ENCODE measurements at regions not wholly inside any gene's neighbourhood (a gene's known extent, or its start where the extent isn't known, plus 50 kb on each side); places are given as distances from the start of the nearest gene placed in this dataset.
"Not testable (repeated sequence)": the region's sequence is repeated elsewhere in the genome, so short reads cannot be mapped to it uniquely, and the experiment has no call there.

- H3K36me3 ChIP-seq (ENCODE audit: insufficient read depth, low read length) = no peaks in the 10 kb centered on the region
- H3K4me3 ChIP-seq (ENCODE audit: low read length) = no peak overlapping the region
- no peaks in the 10 kb centered on the region for H3K4me1 ChIP-seq (ENCODE audit: insufficient read depth, low read length)
- no peak overlapping the region for H3K9ac ChIP-seq (ENCODE audit: low read depth, low read length)
- H3K27ac ChIP-seq (ENCODE audit: low read depth, low read length) = no peak overlapping the region
- H3K9me3 ChIP-seq (ENCODE audit: insufficient read depth, low read depth, low read length) = no peaks in the 10 kb centered on the region
- H3K27me3 ChIP-seq (ENCODE audit: insufficient read depth, low read length) = no peaks in the 10 kb centered on the region
- 83% methylated on average over 5 of the region's 5 CpGs for WGBS
Observed at GRCh38 chr2:53490659-53491058, 276.9 kb upstream of the CHAC2 start.

GRCh38 chr2:53486185-53486899 lies 281.3 kb upstream of the CHAC2 start:
- not testable (repeated sequence) for H3K36me3 ChIP-seq (ENCODE audit: insufficient read depth, low read length); H3K27me3 ChIP-seq (ENCODE audit: insufficient read depth, low read length); H3K4me3 ChIP-seq (ENCODE audit: low read length); H3K9me3 ChIP-seq (ENCODE audit: insufficient read depth, low read depth, low read length); H3K9ac ChIP-seq (ENCODE audit: low read depth, low read length); H3K4me1 ChIP-seq (ENCODE audit: insufficient read depth, low read length); H3K27ac ChIP-seq (ENCODE audit: low read depth, low read length)
- WGBS = 96% methylated on average over 15 of the region's 15 CpGs

- Histone ChIP-seq H3K4me1 (ENCODE audit: insufficient read depth, low read length) (no peaks in the 10 kb centered on the region), H3K36me3 (ENCODE audit: insufficient read depth, low read length) (no peaks in the 10 kb centered on the region), H3K27me3 (ENCODE audit: insufficient read depth, low read length) (no peaks in the 10 kb centered on the region), H3K9me3 (ENCODE audit: insufficient read depth, low read depth, low read length) (no peaks in the 10 kb centered on the region), H3K9ac (ENCODE audit: low read depth, low read length) (no peak overlapping the region), H3K4me3 (ENCODE audit: low read length) (no peak overlapping the region), H3K27ac (ENCODE audit: low read depth, low read length) (no peak overlapping the region)
- WGBS = 84% methylated on average over 3 of the region's 3 CpGs
Observed at GRCh38 chr2:53485021-53485728, 282.4 kb upstream of the CHAC2 start.

- Histone ChIP-seq H3K27me3 (ENCODE audit: insufficient read depth, low read length) (no peaks in the 10 kb centered on the region), H3K4me1 (ENCODE audit: insufficient read depth, low read length) (no peaks in the 10 kb centered on the region), H3K36me3 (ENCODE audit: insufficient read depth, low read length) (no peaks in the 10 kb centered on the region), H3K4me3 (ENCODE audit: low read length) (no peak overlapping the region), H3K9me3 (ENCODE audit: insufficient read depth, low read depth, low read length) (no peaks in the 10 kb centered on the region), H3K27ac (ENCODE audit: low read depth, low read length) (no peak overlapping the region), H3K9ac (ENCODE audit: low read depth, low read length) (no peak overlapping the region)
- 96% methylated on average over 4 of the region's 4 CpGs for WGBS
Observed at GRCh38 chr2:53484531-53484930, 283.1 kb upstream of the CHAC2 start.

- Histone ChIP-seq H3K4me1 (ENCODE audit: insufficient read depth, low read length) (no peaks in the 10 kb centered on the region), H3K9ac (ENCODE audit: low read depth, low read length) (no peak overlapping the region)
Observed at GRCh38 chr2:53477517-53477916, 290.1 kb upstream of the CHAC2 start.

GRCh38 chr2:53476834-53477233 lies 290.8 kb upstream of the CHAC2 start:
- Histone ChIP-seq H3K27ac (ENCODE audit: low read depth, low read length) (no peak overlapping the region), H3K4me3 (ENCODE audit: low read length) (no peak overlapping the region), H3K9me3 (ENCODE audit: insufficient read depth, low read depth, low read length) (no peaks in the 10 kb centered on the region), H3K36me3 (ENCODE audit: insufficient read depth, low read length) (no peaks in the 10 kb centered on the region), H3K4me1 (ENCODE audit: insufficient read depth, low read length) (no peaks in the 10 kb centered on the region), H3K27me3 (ENCODE audit: insufficient read depth, low read length) (no peaks in the 10 kb centered on the region), H3K9ac (ENCODE audit: low read depth, low read length) (no peak overlapping the region)
- 96% methylated on average over 6 of the region's 6 CpGs for WGBS

More at GRCh38 chr2:53477517-53477916, 290.1 kb upstream of the CHAC2 start:
- no peaks in the 10 kb centered on the region for H3K27me3 ChIP-seq (ENCODE audit: insufficient read depth, low read length)
- no peak overlapping the region for H3K4me3 ChIP-seq (ENCODE audit: low read length)
- WGBS = 36% methylated on average over 1 of the region's 1 CpG
- no peaks in the 10 kb centered on the region for H3K9me3 ChIP-seq (ENCODE audit: insufficient read depth, low read depth, low read length)
- no peak overlapping the region for H3K27ac ChIP-seq (ENCODE audit: low read depth, low read length)
- no peaks in the 10 kb centered on the region for H3K36me3 ChIP-seq (ENCODE audit: insufficient read depth, low read length)

GRCh38 chr2:53475766-53476165 lies 291.8 kb upstream of the CHAC2 start:
- H3K4me3 ChIP-seq (ENCODE audit: low read length) = no peak overlapping the region
- H3K27me3 ChIP-seq (ENCODE audit: insufficient read depth, low read length) = no peaks in the 10 kb centered on the region
- no peaks in the 10 kb centered on the region for H3K4me1 ChIP-seq (ENCODE audit: insufficient read depth, low read length)
- no peaks in the 10 kb centered on the region for H3K36me3 ChIP-seq (ENCODE audit: insufficient read depth, low read length)
- no peak overlapping the region for H3K9ac ChIP-seq (ENCODE audit: low read depth, low read length)
- WGBS = 100% methylated on average over 1 of the region's 2 CpGs
- no peaks in the 10 kb centered on the region for H3K9me3 ChIP-seq (ENCODE audit: insufficient read depth, low read depth, low read length)
- no peak overlapping the region for H3K27ac ChIP-seq (ENCODE audit: low read depth, low read length)

- Histone ChIP-seq H3K9ac (ENCODE audit: low read depth, low read length) (no peak overlapping the region), H3K27me3 (ENCODE audit: insufficient read depth, low read length) (no peaks in the 10 kb centered on the region), H3K4me1 (ENCODE audit: insufficient read depth, low read length) (no peaks in the 10 kb centered on the region), H3K4me3 (ENCODE audit: low read length) (no peak overlapping the region), H3K36me3 (ENCODE audit: insufficient read depth, low read length) (no peaks in the 10 kb centered on the region), H3K9me3 (ENCODE audit: insufficient read depth, low read depth, low read length) (no peaks in the 10 kb centered on the region), H3K27ac (ENCODE audit: low read depth, low read length) (no peak overlapping the region)
- 93% methylated on average over 2 of the region's 2 CpGs for WGBS
Observed at GRCh38 chr2:53475321-53475720, 292.3 kb upstream of the CHAC2 start.

- 98% methylated on average over 1 of the region's 2 CpGs for WGBS
- no peak overlapping the region for H3K4me3 ChIP-seq (ENCODE audit: low read length)
- no peaks in the 10 kb centered on the region for H3K9me3 ChIP-seq (ENCODE audit: insufficient read depth, low read depth, low read length)
- H3K36me3 ChIP-seq (ENCODE audit: insufficient read depth, low read length) = no peaks in the 10 kb centered on the region
- H3K27me3 ChIP-seq (ENCODE audit: insufficient read depth, low read length) = no peaks in the 10 kb centered on the region
- no peak overlapping the region for H3K9ac ChIP-seq (ENCODE audit: low read depth, low read length)
- H3K4me1 ChIP-seq (ENCODE audit: insufficient read depth, low read length) = no peaks in the 10 kb centered on the region
- no peak overlapping the region for H3K27ac ChIP-seq (ENCODE audit: low read depth, low read length)
Observed at GRCh38 chr2:53474914-53475313, 292.7 kb upstream of the CHAC2 start.

- Histone ChIP-seq H3K4me1 (ENCODE audit: insufficient read depth, low read length) (no peaks in the 10 kb centered on the region), H3K36me3 (ENCODE audit: insufficient read depth, low read length) (no peaks in the 10 kb centered on the region), H3K27ac (ENCODE audit: low read depth, low read length) (no peak overlapping the region), H3K27me3 (ENCODE audit: insufficient read depth, low read length) (no peaks in the 10 kb centered on the region), H3K9me3 (ENCODE audit: insufficient read depth, low read depth, low read length) (no peaks in the 10 kb centered on the region), H3K4me3 (ENCODE audit: low read length) (no peak overlapping the region), H3K9ac (ENCODE audit: low read depth, low read length) (no peak overlapping the region)
- WGBS = 93% methylated on average over 2 of the region's 3 CpGs
Observed at GRCh38 chr2:53473775-53474311, 293.8 kb upstream of the CHAC2 start.

GRCh38 chr2:53473236-53473635 lies 294.4 kb upstream of the CHAC2 start:
- H3K4me1 ChIP-seq (ENCODE audit: insufficient read depth, low read length) = no peaks in the 10 kb centered on the region
- no peak overlapping the region for H3K9ac ChIP-seq (ENCODE audit: low read depth, low read length)
- WGBS = 92% methylated on average over 4 of the region's 4 CpGs

More at GRCh38 chr2:53473236-53473635, 294.4 kb upstream of the CHAC2 start:
- Histone ChIP-seq H3K27me3 (ENCODE audit: insufficient read depth, low read length) (no peaks in the 10 kb centered on the region), H3K9me3 (ENCODE audit: insufficient read depth, low read depth, low read length) (no peaks in the 10 kb centered on the region), H3K27ac (ENCODE audit: low read depth, low read length) (no peak overlapping the region), H3K4me3 (ENCODE audit: low read length) (no peak overlapping the region), H3K36me3 (ENCODE audit: insufficient read depth, low read length) (no peaks in the 10 kb centered on the region)
